HG02938 (cell line): ENCODE measurements at regions not wholly inside any gene's neighbourhood (a gene's known extent, or its start where the extent isn't known, plus 50 kb on each side); places are given as distances from the start of the nearest gene placed in this dataset.

ENCODE experiments used
- ATAC-seq: cut with Tn5 transposase; IDR thresholded peaks from one replicate; pipeline ENCODE4 v1.9.1; 2021; ENCODE audit warnings: mild to moderate bottlenecking, moderate library complexity; ENCODE audit not compliant: unreplicated experiment

DNA sequence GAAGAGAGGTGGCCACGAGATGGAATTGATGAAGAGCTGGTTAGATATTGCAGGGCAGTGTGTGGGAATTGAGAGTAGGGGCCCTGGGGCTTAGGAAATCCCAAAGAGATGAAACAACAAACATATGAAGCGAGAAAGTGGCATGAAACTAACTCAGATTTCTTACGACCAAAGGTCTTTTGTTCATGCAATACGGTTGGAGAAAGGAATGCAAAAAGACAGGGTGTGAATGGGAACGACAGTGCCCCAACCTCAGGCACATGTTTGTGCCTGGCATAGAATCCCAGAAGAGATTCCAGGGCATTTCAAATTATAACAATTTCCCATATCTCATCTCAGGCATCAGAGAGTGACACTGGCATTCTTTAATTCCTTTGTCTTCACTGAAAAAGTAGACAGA, 199.2 kb downstream of the ACTL7B start:
- no peak for ATAC-seq

GRCh38 chr9:108655818-108656217, 200.0 kb downstream of the ACTL7B start:
- ATAC-seq: no peak

- no peak for ATAC-seq
Observed at GRCh38 chr9:108654566-108654965, 201.2 kb downstream of the ACTL7B start.

- ATAC-seq: no peak
Observed at GRCh38 chr9:108652851-108653250, 202.9 kb downstream of the ACTL7B start.

GRCh38 chr9:108650826-108651225, 205.0 kb downstream of the ACTL7B start:
- no peak for ATAC-seq

- ATAC-seq: no peak
Observed at GRCh38 chr9:108645520-108645919, 210.3 kb downstream of the ACTL7B start.

- ATAC-seq: no peak
Observed at GRCh38 chr9:108643731-108644510, 211.9 kb downstream of the ACTL7B start.

- no peak for ATAC-seq
Observed at GRCh38 chr9:108642871-108643270, 212.9 kb downstream of the ACTL7B start.

- no peak for ATAC-seq
Observed at GRCh38 chr9:108640230-108640629, 215.6 kb downstream of the ACTL7B start.

- no peak for ATAC-seq
Observed at GRCh38 chr9:108639696-108640095, 216.1 kb downstream of the ACTL7B start.

GRCh38 chr9:108639091-108639490, 216.7 kb downstream of the ACTL7B start:
- ATAC-seq: no peak

- ATAC-seq: no peak
Observed at GRCh38 chr9:108637340-108637739, 218.4 kb downstream of the ACTL7B start.

- ATAC-seq: no peak
Observed at GRCh38 chr9:108636013-108636412, 219.8 kb downstream of the ACTL7B start.

- ATAC-seq: no peak
Observed at GRCh38 chr9:108634672-108635462, 220.9 kb downstream of the ACTL7B start.

DNA sequence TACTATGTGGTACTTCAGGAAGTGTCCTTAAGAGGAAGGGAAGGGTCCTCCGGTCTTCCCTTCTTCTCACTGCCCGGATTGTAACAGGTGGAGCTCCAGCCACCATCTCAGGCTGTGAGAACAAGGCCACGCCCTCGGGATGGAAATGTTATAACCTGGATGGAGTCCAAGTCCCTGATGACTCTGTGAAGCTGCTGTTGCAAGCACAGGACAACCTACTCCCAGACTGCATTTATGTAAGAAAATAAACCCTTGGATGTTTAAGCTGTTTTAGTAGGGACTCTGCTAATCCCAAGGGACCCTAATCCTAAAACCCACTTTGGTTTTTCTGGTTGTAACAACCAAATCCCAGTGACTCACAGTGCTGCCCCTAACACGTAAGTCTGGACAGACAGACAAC, 221.6 kb downstream of the ACTL7B start:
- ATAC-seq: no peak

DNA sequence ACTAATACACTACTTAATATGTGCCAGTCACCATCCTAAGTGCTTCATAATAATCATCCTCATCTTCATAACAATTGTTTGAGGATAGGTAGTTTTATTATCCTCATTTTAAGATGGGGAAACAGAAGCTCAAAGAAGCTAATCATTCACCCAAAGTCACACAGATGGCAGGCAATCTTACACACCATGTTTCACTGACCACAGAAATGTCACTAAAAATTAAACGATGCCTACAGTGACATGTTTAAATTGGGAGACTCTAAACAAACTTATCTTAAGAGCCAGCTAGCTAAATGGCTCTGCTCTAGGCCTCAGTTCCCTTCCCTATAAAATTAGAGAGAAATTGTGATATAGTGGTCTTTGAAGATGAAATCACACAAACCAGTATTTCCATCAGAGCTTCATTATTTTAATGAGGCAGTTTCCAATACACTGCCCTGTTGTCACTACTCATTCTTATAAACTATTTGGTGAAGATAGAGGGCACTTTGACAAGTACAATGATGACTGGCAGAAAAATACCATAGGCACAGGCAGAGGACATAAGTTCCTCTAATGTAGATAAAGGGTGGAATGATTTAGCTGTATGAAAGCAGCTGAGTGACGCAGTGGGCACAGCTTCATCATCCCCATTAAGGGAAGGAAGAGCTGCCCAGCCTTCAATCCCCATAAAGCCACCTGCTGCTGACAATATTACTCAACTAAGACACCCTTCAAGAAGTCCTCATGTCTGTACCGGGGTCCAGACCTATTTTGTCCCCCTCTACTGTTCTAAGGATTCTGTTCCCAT, 224.1 kb downstream of the ACTL7B start:
- no peak for ATAC-seq

- ATAC-seq: no peak
Observed at GRCh38 chr9:108628316-108628715, 227.5 kb downstream of the ACTL7B start.

DNA sequence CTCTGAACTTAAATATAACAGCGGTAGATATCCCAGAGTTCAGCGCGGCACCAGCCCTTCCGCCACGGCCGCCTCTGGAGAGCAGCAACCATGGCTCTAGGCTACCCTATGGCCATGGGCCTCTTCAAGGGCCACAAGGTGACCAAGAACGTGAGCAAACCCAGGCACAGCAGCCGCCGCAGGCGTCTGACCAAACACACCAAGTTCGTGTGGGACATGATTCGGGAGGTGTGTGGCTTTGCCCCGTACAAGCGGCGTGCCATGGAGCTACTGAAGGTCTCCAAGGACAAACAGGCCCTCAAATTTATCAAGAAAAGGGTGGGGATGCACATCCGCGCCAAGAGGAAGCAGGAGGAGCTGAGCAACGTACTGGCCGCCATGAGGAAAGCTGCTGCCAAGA, 229.0 kb downstream of the ACTL7B start:
- ATAC-seq: no peak

- ATAC-seq: no peak
Observed at GRCh38 chr9:108621991-108622855, 233.6 kb downstream of the ACTL7B start.

- ATAC-seq: no peak
Observed at GRCh38 chr9:108620767-108621166, 235.0 kb downstream of the ACTL7B start.
